HT1080 (cell line): ENCODE measurements at regions not wholly inside any gene's neighbourhood (a gene's known extent, or its start where the extent isn't known, plus 50 kb on each side); places are given as distances from the start of the nearest gene placed in this dataset.
"Not testable (repeated sequence)": the region's sequence is repeated elsewhere in the genome, so short reads cannot be mapped to it uniquely, and the experiment has no call there.

ENCODE experiments used
- DNase-seq: peaks from one replicate; pipeline ENCODE4 v3.0.0-alpha.2; 2015; ENCODE audit warnings: low read depth

GRCh38 chr14:106564058-106564643 is 1037.8 kb downstream of the TMEM121 start:
- DNase-seq: peak; percentile 38

- no peak for DNase-seq
Observed at GRCh38 chr14:106578481-106578880, 1052.1 kb downstream of the TMEM121 start.

- DNase-seq: no peak
Observed at GRCh38 chr14:106579084-106579483, 1052.7 kb downstream of the TMEM121 start.

- no peak for DNase-seq
Observed at GRCh38 chr14:106585692-106586091, 1059.3 kb downstream of the TMEM121 start.

- peak; percentile 29 for DNase-seq
Observed at GRCh38 chr14:106586098-106586704, 1059.8 kb downstream of the TMEM121 start.

- not testable (repeated sequence) for DNase-seq
Observed at GRCh38 chr14:106591539-106591938, 1065.2 kb downstream of the TMEM121 start.

GRCh38 chr14:106592115-106592852 is 1065.9 kb downstream of the TMEM121 start:
- DNase-seq: not testable (repeated sequence)

- no peak for DNase-seq
Observed at GRCh38 chr14:106599209-106599608, 1072.8 kb downstream of the TMEM121 start.

GRCh38 chr14:106605548-106606448 is 1079.4 kb downstream of the TMEM121 start:
- DNase-seq: peak; percentile 34

GRCh38 chr14:106606936-106607335 is 1080.6 kb downstream of the TMEM121 start:
- DNase-seq: no peak

- DNase-seq: no peak
Observed at GRCh38 chr14:106610691-106611090, 1084.3 kb downstream of the TMEM121 start.

- no peak for DNase-seq
Observed at GRCh38 chr14:106613256-106613655, 1086.9 kb downstream of the TMEM121 start.

- peak; percentile 44 for DNase-seq
Observed at GRCh38 chr14:106618471-106618951, 1092.1 kb downstream of the TMEM121 start.

GRCh38 chr14:106619606-106620005 is 1093.2 kb downstream of the TMEM121 start:
- no peak for DNase-seq

GRCh38 chr14:106620368-106620767 is 1094.0 kb downstream of the TMEM121 start:
- DNase-seq: no peak

- no peak for DNase-seq
Observed at GRCh38 chr14:106622200-106622745, 1095.9 kb downstream of the TMEM121 start.

- DNase-seq: no peak
Observed at GRCh38 chr14:106625186-106625585, 1098.8 kb downstream of the TMEM121 start.

GRCh38 chr14:106626469-106626868 is 1100.1 kb downstream of the TMEM121 start:
- not testable (repeated sequence) for DNase-seq

- peak; percentile 17 for DNase-seq
Observed at GRCh38 chr14:106626942-106627588, 1100.7 kb downstream of the TMEM121 start.

GRCh38 chr14:106631879-106632278 is 1105.5 kb downstream of the TMEM121 start:
- no peak for DNase-seq

GRCh38 chr14:106633721-106634120 is 1107.3 kb downstream of the TMEM121 start:
- no peak for DNase-seq
